BE2C (cell line): ENCODE measurements at regions not wholly inside any gene's neighbourhood (a gene's known extent, or its start where the extent isn't known, plus 50 kb on each side); places are given as distances from the start of the nearest gene placed in this dataset.

Experiments used
- DNase-seq: peaks from one replicate; pipeline ENCODE4 v3.0.0-alpha.2; 2020
- H3K27me3 ChIP-seq: fragments of 250-450 bp; sonication (Bioruptor Pico); 2 replicates; pipeline ENCODE4 v1.5.1; 2020; ENCODE audit warnings: mild to moderate bottlenecking
- H3K36me3 ChIP-seq: fragments of 250-450 bp; sonication (Bioruptor Pico); 2 replicates; pipeline ENCODE4 v1.5.1; 2020; ENCODE audit warnings: mild to moderate bottlenecking
- H3K4me1 ChIP-seq: fragments of 250-450 bp; sonication (Bioruptor Pico); 2 replicates; pipeline ENCODE4 v1.5.1; 2020
- H3K4me3 ChIP-seq: 2 replicates; pipeline ENCODE4 v1.5.1; 2011; ENCODE audit warnings: low read depth, low read length
- H3K9me3 ChIP-seq: fragments of 250-450 bp; sonication (Bioruptor Pico); 2 replicates; pipeline ENCODE4 v1.5.1; 2020
- CTCF ChIP-seq: IDR thresholded peaks from 2 replicates; pipeline ENCODE4 v1.5.1; 2012; ENCODE audit warnings: mild to moderate bottlenecking, low read depth, low read length

DNA sequence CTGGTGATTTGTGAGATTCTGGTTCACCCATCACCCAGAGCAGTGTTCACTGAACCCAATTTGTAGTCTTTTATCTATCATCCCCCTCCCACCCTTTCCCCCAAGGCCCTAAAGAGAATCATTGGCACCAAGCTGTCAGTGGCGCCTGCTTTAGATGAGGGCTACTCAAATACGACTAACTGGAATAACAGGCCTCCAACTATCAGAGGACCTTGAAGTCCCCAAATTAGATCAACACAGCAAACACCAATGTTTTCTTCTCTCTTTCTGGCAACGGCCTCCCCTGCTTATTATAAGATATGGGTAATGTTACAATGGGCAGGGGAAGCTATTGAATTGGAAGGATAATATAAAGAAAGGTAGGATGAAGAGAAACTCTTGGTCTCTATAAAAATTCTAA is 232.3 kb downstream of the SCG2 start:
- TF ChIP-seq CTCF, result no peak
- no peak for DNase-seq
- H3K9me3 ChIP-seq, result no peaks in the 10 kb centered on the region
- H3K4me1 ChIP-seq, result no peaks in the 10 kb centered on the region; the same call in 1 of the 2 replicates
- no peak overlapping the region for H3K4me3 ChIP-seq
- H3K36me3 ChIP-seq, result no peaks in the 10 kb centered on the region
- no peaks in the 10 kb centered on the region for H3K27me3 ChIP-seq

- Histone ChIP-seq H3K9me3 (no peaks in the 10 kb centered on the region), H3K36me3 (no peaks in the 10 kb centered on the region), H3K27me3 (no peaks in the 10 kb centered on the region), H3K4me3 (no peak overlapping the region), H3K4me1 (no peaks in the 10 kb centered on the region)
- no peak for DNase-seq
- no peak for TF ChIP-seq CTCF
Measured at GRCh38 chr2:223383315-223383714, 218.8 kb downstream of the SCG2 start.

DNA sequence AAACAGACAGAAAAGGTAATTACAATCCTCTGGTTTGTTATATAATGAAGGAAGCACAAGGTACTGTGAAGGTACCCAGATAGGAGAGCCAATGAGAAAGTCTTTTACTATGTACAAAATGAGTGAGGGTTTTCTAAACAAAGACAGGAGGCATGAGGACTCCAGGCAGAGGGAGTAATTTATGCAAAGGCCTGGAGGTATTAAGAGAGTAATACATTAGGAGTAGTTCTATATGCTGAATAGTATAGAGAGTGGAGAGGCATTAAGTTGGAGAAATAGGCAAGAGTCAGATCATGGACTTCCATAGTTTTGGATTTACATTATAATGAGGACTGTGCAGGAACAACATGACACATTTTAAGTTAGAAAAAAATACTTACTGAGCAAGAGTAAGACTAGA is 216.0 kb downstream of the SCG2 start:
- no peak for DNase-seq
- Histone ChIP-seq H3K27me3 (no peaks in the 10 kb centered on the region), H3K4me3 (no peak overlapping the region), H3K9me3 (no peaks in the 10 kb centered on the region), H3K4me1 (no peaks in the 10 kb centered on the region), H3K36me3 (no peaks in the 10 kb centered on the region)
- no peak for TF ChIP-seq CTCF

DNA sequence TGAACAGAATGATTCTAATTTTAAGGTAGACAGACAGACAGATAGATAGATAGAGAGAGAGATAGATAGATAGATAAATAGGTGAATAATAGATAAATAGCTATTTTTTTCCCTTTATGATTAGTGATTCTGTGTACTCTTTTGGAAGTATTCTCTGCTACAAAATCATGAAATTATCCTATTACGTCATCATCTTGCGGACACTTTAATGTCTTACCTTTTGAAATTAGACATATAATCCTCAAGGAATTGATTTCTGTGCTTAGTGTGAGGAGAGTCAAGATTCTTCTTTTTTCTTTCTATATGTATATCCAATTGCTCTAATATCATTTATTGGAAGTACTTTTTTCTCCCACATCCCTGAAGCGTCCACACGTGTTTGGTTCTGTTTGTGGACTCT is 215.2 kb downstream of the SCG2 start:
- Histone ChIP-seq H3K9me3 (no peaks in the 10 kb centered on the region), H3K36me3 (no peaks in the 10 kb centered on the region), H3K27me3 (no peaks in the 10 kb centered on the region), H3K4me3 (no peak overlapping the region), H3K4me1 (no peaks in the 10 kb centered on the region)
- DNase-seq, result no peak
- TF ChIP-seq CTCF, result no peak

DNA sequence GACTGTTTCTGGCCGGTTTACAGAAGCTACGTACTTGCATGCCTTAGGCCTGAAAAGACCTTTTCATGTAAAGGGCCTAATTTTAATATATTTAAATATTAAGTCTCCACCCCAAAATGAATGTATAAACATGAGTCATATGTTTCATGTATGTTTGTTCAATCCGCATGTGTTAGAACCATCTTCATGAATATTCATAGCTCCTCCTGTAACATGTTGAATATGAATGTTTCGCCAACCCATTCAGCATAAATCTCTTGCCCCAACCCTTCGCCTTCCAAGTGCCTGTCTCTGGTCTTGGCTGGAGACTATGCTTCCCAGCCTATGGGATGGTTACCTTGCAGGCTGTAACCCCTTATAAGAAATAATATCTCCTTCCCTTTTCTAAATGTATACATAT is 212.5 kb downstream of the SCG2 start:
- Histone ChIP-seq H3K4me3 (no peak overlapping the region), H3K4me1 (no peaks in the 10 kb centered on the region), H3K27me3 (no peaks in the 10 kb centered on the region), H3K36me3 (no peaks in the 10 kb centered on the region), H3K9me3 (no peaks in the 10 kb centered on the region; the same call in 1 of the 2 replicates)
- TF ChIP-seq CTCF, result no peak
- no peak for DNase-seq

GRCh38 chr2:223396993-223397392 is 205.2 kb downstream of the SCG2 start:
- DNase-seq, result no peak
- H3K9me3 ChIP-seq, result no peaks in the 10 kb centered on the region; the same call in 1 of the 2 replicates
- no peaks in the 10 kb centered on the region; the same call in 1 of the 2 replicates for H3K4me1 ChIP-seq
- no peaks in the 10 kb centered on the region for H3K27me3 ChIP-seq
- no peaks in the 10 kb centered on the region for H3K36me3 ChIP-seq
- H3K4me3 ChIP-seq, result no peak overlapping the region
- TF ChIP-seq CTCF, result no peak
